ENCODE measurements at regions not wholly inside any gene's neighbourhood (a gene's known extent, or its start where the extent isn't known, plus 50 kb on each side); places are given as distances from the start of the nearest gene placed in this dataset.

DNA sequence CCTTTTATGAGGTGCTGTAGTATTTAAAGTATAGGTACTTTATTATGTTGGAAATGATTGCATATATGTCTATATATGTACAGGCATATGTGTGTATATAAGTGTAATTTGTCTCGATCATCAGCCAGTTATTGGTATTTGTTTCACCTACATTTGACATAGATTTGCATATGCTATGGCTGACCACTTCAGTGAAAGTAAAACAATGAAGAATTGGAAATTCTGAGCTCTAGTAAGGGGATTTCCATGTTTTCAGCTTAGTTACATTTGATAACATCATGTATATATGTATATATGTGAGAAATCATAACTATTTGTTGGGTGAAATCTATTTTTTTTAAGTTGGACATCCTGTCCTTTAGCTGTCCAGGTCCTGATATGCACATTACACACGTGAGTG lies 1303.9 kb downstream of the EFNB2 start:
- H3K27me3 Mint-ChIP-seq (ENCODE audit: insufficient read depth) = no peaks in the 10 kb centered on the region
- TF ChIP-seq, protein P1, sequence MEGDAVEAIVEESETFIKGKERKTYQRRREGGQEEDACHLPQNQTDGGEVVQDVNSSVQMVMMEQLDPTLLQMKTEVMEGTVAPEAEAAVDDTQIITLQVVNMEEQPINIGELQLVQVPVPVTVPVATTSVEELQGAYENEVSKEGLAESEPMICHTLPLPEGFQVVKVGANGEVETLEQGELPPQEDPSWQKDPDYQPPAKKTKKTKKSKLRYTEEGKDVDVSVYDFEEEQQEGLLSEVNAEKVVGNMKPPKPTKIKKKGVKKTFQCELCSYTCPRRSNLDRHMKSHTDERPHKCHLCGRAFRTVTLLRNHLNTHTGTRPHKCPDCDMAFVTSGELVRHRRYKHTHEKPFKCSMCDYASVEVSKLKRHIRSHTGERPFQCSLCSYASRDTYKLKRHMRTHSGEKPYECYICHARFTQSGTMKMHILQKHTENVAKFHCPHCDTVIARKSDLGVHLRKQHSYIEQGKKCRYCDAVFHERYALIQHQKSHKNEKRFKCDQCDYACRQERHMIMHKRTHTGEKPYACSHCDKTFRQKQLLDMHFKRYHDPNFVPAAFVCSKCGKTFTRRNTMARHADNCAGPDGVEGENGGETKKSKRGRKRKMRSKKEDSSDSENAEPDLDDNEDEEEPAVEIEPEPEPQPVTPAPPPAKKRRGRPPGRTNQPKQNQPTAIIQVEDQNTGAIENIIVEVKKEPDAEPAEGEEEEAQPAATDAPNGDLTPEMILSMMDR (IDR thresholded peaks at IDR 0.05) = no peak
- peak overlapping the region; percentile 77; the same call in 1 of the 2 replicates for H3K4me3 Mint-ChIP-seq
- H3K9me3 Mint-ChIP-seq = peaks cover 5% of the 10 kb centered on the region; the same call in 1 of the 2 replicates
- no peaks in the 10 kb centered on the region for H3K36me3 Mint-ChIP-seq (ENCODE audit: low read depth)
- no peak for DNase-seq
- peaks cover 62% of the 10 kb centered on the region; the same call in 1 of the 2 replicates for H3K4me1 Mint-ChIP-seq (ENCODE audit: low read depth)
- no peak overlapping the region for H3K27ac Mint-ChIP-seq

DNA sequence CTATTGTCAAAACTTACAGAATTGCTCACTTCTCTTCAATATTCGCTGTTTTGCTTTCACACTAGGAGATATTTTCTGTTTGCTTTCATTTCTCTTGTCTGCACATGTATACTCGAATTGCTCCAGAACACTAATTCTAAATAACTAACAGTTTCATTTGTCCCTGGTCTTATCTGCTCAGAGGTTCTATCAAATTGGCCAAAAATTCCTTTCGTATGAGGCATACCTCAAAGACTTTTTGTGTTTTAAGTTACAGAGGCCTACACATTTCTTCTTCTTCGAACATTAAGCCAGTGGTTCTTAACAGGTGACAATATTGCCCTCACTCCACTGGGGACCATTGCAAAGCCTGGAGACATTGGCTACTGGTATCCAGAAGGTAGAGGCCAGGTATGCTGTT lies 1314.6 kb downstream of the EFNB2 start:
- Mint-ChIP-seq H3K4me1 (ENCODE audit: low read depth) (peaks cover 65% of the 10 kb centered on the region; the same call in 1 of the 2 replicates), H3K9me3 (peaks cover 4% of the 10 kb centered on the region; the same call in 1 of the 2 replicates), H3K4me3 (peak overlapping the region; percentile 78; the same call in 1 of the 2 replicates), H3K27me3 (ENCODE audit: insufficient read depth) (no peaks in the 10 kb centered on the region; the same call in 1 of the 2 replicates), H3K27ac (peak overlapping the region; percentile 13; the same call in 1 of the 2 replicates), H3K36me3 (ENCODE audit: low read depth) (peaks cover 8% of the 10 kb centered on the region; the same call in 1 of the 2 replicates)
- TF ChIP-seq, protein P1 (IDR thresholded peaks at IDR 0.05) = no peak
- DNase-seq = no peak

DNA sequence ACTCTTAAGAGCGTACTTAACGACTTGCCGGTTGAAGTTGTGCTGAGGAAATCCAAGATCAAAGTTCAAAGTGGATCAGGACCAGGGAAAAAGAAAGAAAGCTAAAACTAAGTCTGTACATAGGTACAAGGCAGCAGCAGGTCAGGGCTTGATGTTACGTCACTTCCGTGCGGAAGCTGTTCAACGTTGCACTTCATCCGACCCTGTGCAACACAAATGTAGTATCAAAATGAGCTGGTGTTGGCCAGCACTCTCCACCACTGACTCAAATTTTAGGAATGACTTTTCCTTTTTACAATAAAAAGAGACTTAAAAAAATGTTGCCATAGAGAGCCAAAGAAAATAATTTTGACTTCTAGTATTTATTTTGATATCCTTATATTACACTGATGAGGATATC lies 1315.4 kb downstream of the EFNB2 start:
- Mint-ChIP-seq H3K27me3 (ENCODE audit: insufficient read depth) (no peaks in the 10 kb centered on the region; the same call in 1 of the 2 replicates), H3K27ac (no peak overlapping the region; the same call in 1 of the 2 replicates), H3K4me1 (ENCODE audit: low read depth) (peaks cover 59% of the 10 kb centered on the region; the same call in 1 of the 2 replicates), H3K36me3 (ENCODE audit: low read depth) (peaks cover 8% of the 10 kb centered on the region; the same call in 1 of the 2 replicates), H3K9me3 (peaks cover 4% of the 10 kb centered on the region; the same call in 1 of the 2 replicates), H3K4me3 (peak overlapping the region; percentile 44; the same call in 1 of the 2 replicates)
- TF ChIP-seq, protein P1 (IDR thresholded peaks at IDR 0.05) = no peak
- no peak for DNase-seq

DNA sequence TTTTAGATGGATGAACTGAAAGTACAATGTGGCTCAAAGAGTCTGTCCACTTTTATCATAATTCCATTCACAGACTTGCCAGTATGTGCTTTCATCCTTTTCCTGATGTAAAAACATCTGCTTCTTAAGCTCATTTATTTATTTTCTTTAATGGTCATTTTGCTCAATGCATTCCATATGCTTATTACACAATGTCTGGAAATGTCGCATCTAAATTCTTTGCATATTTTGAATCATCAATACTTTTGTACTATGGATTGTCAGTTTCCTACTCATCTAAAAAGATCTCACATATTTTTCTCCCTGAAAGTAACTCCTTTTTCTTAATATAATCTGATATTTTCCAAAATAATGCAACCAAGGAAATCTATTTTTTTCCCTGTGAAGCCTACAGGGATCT lies 1315.8 kb downstream of the EFNB2 start:
- Mint-ChIP-seq H3K4me1 (ENCODE audit: low read depth) (peaks cover 55% of the 10 kb centered on the region; the same call in 1 of the 2 replicates), H3K27ac (no peak overlapping the region; the same call in 1 of the 2 replicates), H3K4me3 (peak overlapping the region; percentile 44; the same call in 1 of the 2 replicates), H3K27me3 (ENCODE audit: insufficient read depth) (no peaks in the 10 kb centered on the region; the same call in 1 of the 2 replicates), H3K9me3 (peaks cover 4% of the 10 kb centered on the region; the same call in 1 of the 2 replicates), H3K36me3 (ENCODE audit: low read depth) (peaks cover 6% of the 10 kb centered on the region; the same call in 1 of the 2 replicates)
- TF ChIP-seq, protein P1 (IDR thresholded peaks at IDR 0.05) = no peak
- no peak for DNase-seq

DNA sequence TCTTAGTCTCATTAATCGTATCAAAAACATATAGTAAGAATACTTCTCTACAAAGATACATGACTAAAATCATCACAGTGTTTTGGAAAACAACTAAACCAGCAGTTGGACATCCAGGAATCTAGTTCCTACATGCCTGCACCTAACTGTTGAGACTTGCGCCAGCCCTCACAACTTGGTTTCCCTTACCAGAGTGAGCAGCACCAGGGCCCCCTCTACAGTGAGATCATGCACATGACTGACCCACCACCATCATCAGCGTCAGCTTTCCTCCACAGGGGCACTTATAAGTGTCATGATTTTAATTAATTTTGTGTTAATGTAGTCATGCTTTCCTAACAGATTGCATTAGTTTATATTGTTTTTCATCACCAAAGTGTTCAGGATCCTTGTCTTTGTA lies 1322.0 kb downstream of the EFNB2 start:
- H3K27me3 Mint-ChIP-seq (ENCODE audit: insufficient read depth) = peaks cover 1% of the 10 kb centered on the region
- H3K36me3 Mint-ChIP-seq (ENCODE audit: low read depth) = no peaks in the 10 kb centered on the region; the same call in 1 of the 2 replicates
- no peak overlapping the region for H3K4me3 Mint-ChIP-seq
- peaks cover 29% of the 10 kb centered on the region; the same call in 1 of the 2 replicates for H3K4me1 Mint-ChIP-seq (ENCODE audit: low read depth)
- TF ChIP-seq, protein P1 (IDR thresholded peaks at IDR 0.05) = no peak
- H3K27ac Mint-ChIP-seq = no peak overlapping the region
- DNase-seq = no peak
- H3K9me3 Mint-ChIP-seq = peaks cover 7% of the 10 kb centered on the region; the same call in 1 of the 2 replicates
